ENCODE measurements at regions not wholly inside any gene's neighbourhood (a gene's known extent, or its start where the extent isn't known, plus 50 kb on each side); places are given as distances from the start of the nearest gene placed in this dataset.

- Histone ChIP-seq H3K27ac (ENCODE audit: low read depth in 1 of 2, low read length in 2 of 2) (no peak overlapping the region), H3K27me3 (ENCODE audit: control insufficient read depth in 4 of 4, insufficient read depth in 4 of 4, low read length in 3 of 4) (no peaks in the 10 kb centered on the region), H3K4me3 (ENCODE audit: low read depth in 1 of 3, low read length in 3 of 3) (no peak overlapping the region), H3K9ac (ENCODE audit: low read depth in 1 of 2, low read length in 2 of 2) (no peak overlapping the region), H3K36me3 (ENCODE audit: control insufficient read depth in 4 of 4, insufficient read depth in 3 of 4, low read depth in 1 of 4, low read length in 3 of 4) (no peaks in the 10 kb centered on the region), H3K9me3 (ENCODE audit: control insufficient read depth in 4 of 4, low read length in 3 of 4) (no peaks in the 10 kb centered on the region), H3K4me1 (ENCODE audit: control insufficient read depth in 4 of 4, insufficient read depth in 4 of 4, low read length in 3 of 4) (peaks cover 0 to 9% (median 2%) of the 10 kb centered on the region in 4 donors)
- DNase-seq (ENCODE audit: low spot score) = no peak
- WGBS = 91% methylated on average over 1 of the region's 1 CpG
- TF ChIP-seq CTCF (IDR thresholded peaks at IDR 0.05; ENCODE audit: low read depth, low read length, missing input control) (no peak), SP1 (IDR thresholded peaks at IDR 0.05) (no peak), FOXA1 (IDR thresholded peaks at IDR 0.05) (no peak), FOXA2 (IDR thresholded peaks at IDR 0.05) (no peak), YY1 (IDR thresholded peaks at IDR 0.05) (no peak), GABPA (IDR thresholded peaks at IDR 0.05 in 1 of 2, conservative IDR thresholded peaks at IDR 0.05 in 1 of 2) (no peak), HNF4G (IDR thresholded peaks at IDR 0.05) (no peak), JUND (IDR thresholded peaks at IDR 0.05) (no peak), HNF4A (conservative IDR thresholded peaks at IDR 0.05) (no peak), EGR1 (IDR thresholded peaks at IDR 0.05; ENCODE audit: low read depth in 2 of 2) (no peak), RAD21 (IDR thresholded peaks at IDR 0.05) (no peak), NR2F2 (IDR thresholded peaks at IDR 0.05) (no peak), MAX (IDR thresholded peaks at IDR 0.05) (no peak), RXRA (IDR thresholded peaks at IDR 0.05) (no peak)
- TF ChIP-seq, protein P1, sequence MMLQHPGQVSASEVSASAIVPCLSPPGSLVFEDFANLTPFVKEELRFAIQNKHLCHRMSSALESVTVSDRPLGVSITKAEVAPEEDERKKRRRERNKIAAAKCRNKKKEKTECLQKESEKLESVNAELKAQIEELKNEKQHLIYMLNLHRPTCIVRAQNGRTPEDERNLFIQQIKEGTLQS (IDR thresholded peaks at IDR 0.05) = no peak
Measured at GRCh38 chr1:87926921-87927320, 598.2 kb downstream of the LMO4 start.

DNA sequence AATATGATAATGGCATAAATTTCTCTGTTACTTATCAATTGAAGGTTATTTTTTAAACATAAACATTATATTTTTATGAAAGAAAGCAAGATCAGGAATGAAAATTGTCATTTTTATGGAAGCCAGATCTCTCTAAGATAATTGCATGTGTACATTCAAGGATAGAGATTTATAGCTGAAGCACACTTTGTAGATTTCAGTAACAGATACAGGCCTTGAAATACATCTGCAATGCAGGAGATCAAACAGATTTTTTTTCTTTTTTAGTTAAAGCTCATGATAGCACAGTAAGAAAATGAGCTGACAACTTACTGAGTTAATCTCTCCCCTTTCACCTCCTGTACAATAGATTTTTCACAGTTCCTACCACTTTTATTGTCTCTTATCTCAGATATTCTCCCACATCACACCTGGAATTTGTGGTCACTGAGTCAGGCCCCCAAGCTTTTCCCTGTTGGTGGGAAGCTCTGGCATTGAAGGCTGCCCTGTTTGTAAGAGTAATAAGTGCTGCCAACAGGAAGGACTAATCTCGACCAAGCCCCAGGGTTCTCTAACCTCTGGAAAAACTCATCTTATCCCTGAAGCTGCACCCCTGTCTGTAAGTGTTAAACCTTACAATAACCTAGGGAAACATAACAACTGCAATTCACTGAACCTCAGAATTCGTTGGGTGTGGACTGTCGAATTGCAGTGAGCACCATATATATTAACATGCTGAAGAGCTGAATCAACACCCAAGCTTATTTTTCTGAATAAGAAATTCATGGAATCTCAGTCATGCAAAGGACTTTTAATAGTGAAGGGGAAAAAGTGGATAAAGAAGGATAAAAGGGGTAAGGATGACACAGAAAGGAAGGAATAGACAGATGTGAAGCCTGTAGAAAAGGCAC lies 599.0 kb downstream of the LMO4 start:
- no peak for DNase-seq (ENCODE audit: low spot score)
- Histone ChIP-seq H3K27me3 (ENCODE audit: control insufficient read depth in 4 of 4, insufficient read depth in 4 of 4, low read length in 3 of 4) (no peaks in the 10 kb centered on the region), H3K4me3 (ENCODE audit: low read depth in 1 of 3, low read length in 3 of 3) (no peak overlapping the region), H3K27ac (ENCODE audit: low read depth in 1 of 2, low read length in 2 of 2) (no peak overlapping the region), H3K36me3 (ENCODE audit: control insufficient read depth in 4 of 4, insufficient read depth in 3 of 4, low read depth in 1 of 4, low read length in 3 of 4) (no peaks in the 10 kb centered on the region), H3K9ac (ENCODE audit: low read depth in 1 of 2, low read length in 2 of 2) (no peak overlapping the region), H3K9me3 (ENCODE audit: control insufficient read depth in 4 of 4, low read length in 3 of 4) (no peaks in the 10 kb centered on the region), H3K4me1 (ENCODE audit: control insufficient read depth in 4 of 4, insufficient read depth in 4 of 4, low read length in 3 of 4) (peaks cover 0 to 9% (median 2%) of the 10 kb centered on the region in 4 donors)
- TF ChIP-seq TAF1 (conservative IDR thresholded peaks at IDR 0.05) (no peak), RXRA (IDR thresholded peaks at IDR 0.05) (no peak), JUND (IDR thresholded peaks at IDR 0.05) (no peak), MAX (IDR thresholded peaks at IDR 0.05) (no peak), HNF4G (IDR thresholded peaks at IDR 0.05) (no peak), HNF4A (conservative IDR thresholded peaks at IDR 0.05) (no peak), GABPA (IDR thresholded peaks at IDR 0.05 in 1 of 2, conservative IDR thresholded peaks at IDR 0.05 in 1 of 2) (no peak)
- 78% methylated on average over 3 of the region's 3 CpGs for WGBS
